HUES48 (cell line): ENCODE measurements at regions not wholly inside any gene's neighbourhood (a gene's known extent, or its start where the extent isn't known, plus 50 kb on each side); places are given as distances from the start of the nearest gene placed in this dataset.
"Not testable (repeated sequence)": the region's sequence is repeated elsewhere in the genome, so short reads cannot be mapped to it uniquely, and the experiment has no call there.

ENCODE experiments used
- H3K27ac ChIP-seq: one replicate; pipeline ENCODE4 v1.7.0; 2013; ENCODE audit warnings: low read depth, low read length, inconsistent platforms
- H3K27me3 ChIP-seq: 2 replicates; pipeline ENCODE4 v1.6.1; 2013; ENCODE audit warnings: mild to moderate bottlenecking, low read length; ENCODE audit not compliant: control insufficient read depth, insufficient read depth
- H3K36me3 ChIP-seq: 2 replicates; pipeline ENCODE4 v1.6.1; 2013; ENCODE audit warnings: low read length; ENCODE audit not compliant: control insufficient read depth, insufficient read depth
- H3K4me1 ChIP-seq: 2 replicates; pipeline ENCODE4 v1.6.1; 2013; ENCODE audit warnings: mild to moderate bottlenecking, low read length; ENCODE audit not compliant: control insufficient read depth, insufficient read depth
- H3K4me3 ChIP-seq: 2 replicates; pipeline ENCODE4 v1.5.1; 2013; ENCODE audit warnings: mild to moderate bottlenecking, low read depth, low read length
- H3K9ac ChIP-seq: 2 replicates; pipeline ENCODE4 v1.6.1; 2013; ENCODE audit warnings: mild to moderate bottlenecking, low read depth, low read length, moderate library complexity
- H3K9me3 ChIP-seq: 2 replicates; pipeline ENCODE4 v1.6.1; 2013; ENCODE audit warnings: low read length; ENCODE audit not compliant: control insufficient read depth, insufficient read depth

DNA sequence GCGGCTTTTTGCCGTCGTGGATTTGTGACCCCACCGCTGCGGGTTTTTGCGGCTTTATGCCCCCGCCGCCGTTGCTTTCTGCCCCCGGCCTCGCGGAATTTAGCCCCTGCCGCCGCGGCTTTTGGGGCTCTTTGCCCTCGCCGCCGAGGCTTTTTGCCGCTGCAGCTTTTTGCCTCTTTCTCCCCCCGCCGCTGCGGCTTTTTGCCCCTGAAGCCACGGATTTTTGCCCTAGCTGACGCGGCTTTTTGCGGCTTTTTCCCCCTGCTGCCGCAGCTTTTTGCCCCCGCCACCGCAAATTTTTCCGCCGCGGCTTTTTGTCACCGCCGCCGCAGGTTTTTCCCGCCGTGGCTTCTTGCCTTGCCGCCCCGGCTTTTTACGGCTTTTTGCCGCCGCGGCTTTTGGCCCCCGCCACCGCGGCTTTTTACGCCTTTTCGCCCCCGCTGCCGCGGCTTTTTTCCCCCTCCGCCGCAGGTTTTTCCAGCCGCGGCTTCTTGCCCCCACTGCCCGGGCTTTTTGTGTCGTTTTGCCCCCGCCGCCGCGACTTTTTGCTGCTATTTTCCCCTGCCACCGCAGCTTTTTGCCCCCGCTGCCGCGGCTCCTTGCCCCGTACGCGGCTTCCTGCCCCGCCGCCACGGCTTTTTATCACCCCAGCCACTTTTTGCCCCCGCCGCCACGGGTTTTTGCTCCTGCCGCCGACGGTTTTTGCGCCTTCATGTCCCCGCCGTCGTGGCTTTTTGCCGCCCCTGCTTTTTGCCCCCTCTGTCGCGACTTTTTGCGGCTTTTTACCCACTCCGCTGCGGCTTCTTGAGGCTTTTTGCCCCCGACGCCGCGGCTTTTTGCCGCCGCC is 3933.6 kb downstream of the SRGAP2C start:
- H3K9me3 ChIP-seq = peaks cover 38% of the 10 kb centered on the region
- no peak overlapping the region for H3K27ac ChIP-seq
- H3K4me3 ChIP-seq = no peak overlapping the region
- H3K9ac ChIP-seq = no peak overlapping the region
- H3K36me3 ChIP-seq = no peaks in the 10 kb centered on the region
- H3K27me3 ChIP-seq = no peaks in the 10 kb centered on the region
- no peaks in the 10 kb centered on the region for H3K4me1 ChIP-seq

DNA sequence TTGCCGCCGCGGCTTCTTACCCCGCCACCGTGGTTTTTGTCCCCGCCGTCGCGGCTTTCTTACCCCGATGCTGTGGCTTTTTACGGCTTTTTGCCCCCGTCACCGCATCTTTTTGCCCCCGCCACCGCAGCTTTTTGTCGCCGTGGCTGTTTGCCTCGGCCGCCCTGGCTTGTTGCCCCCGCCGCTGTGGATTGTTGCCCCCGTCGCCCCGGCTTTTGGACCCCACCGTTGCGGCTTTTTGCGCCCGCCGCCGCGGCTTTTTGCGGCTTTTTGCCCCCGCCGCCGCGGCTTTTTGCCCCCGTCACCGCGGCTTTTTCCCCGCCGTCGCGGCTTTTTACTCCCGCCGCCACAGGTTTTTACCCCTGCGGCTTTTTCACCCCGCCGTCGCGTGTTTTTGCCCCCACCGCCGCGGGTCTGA is 3934.3 kb downstream of the SRGAP2C start:
- Histone ChIP-seq H3K9me3 (peaks cover 39% of the 10 kb centered on the region), H3K9ac (no peak overlapping the region), H3K4me3 (no peak overlapping the region), H3K36me3 (no peaks in the 10 kb centered on the region), H3K4me1 (no peaks in the 10 kb centered on the region), H3K27me3 (no peaks in the 10 kb centered on the region), H3K27ac (no peak overlapping the region)

DNA sequence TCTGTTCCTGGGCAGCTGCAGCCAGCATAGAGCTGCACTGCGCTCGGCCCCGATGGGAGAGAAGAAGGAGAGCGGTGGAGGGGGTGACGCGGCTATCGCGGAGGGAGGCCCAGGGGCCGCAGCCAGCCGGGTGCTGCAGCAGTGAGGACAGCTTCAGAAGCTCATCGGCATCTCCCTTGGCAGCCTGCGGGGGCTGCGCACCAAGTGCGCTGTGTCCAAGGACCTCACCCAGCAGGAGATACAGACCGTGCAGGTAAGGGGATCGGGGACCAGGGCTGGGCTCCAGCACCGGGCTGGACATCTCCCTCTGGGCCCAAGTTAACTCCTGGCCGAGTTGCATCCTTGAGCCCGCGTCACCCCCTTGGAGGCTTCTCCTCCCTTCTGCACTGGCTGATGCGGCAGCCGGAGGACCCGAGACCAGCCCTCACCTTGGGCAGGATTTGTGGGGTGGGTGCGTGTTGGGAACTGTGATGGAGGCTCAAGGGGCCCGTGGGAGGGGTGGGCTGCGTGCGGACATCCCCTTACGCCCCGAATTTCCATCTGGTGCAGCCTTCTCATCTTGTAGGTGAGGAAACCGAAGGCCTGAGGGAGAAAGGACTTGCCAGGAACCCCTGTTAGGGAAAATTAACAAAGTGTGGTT is 3934.9 kb downstream of the SRGAP2C start:
- peaks cover 39% of the 10 kb centered on the region for H3K9me3 ChIP-seq
- H3K27me3 ChIP-seq, H3K36me3 ChIP-seq, H3K4me3 ChIP-seq, H3K27ac ChIP-seq, H3K4me1 ChIP-seq, H3K9ac ChIP-seq: not testable (repeated sequence)

DNA sequence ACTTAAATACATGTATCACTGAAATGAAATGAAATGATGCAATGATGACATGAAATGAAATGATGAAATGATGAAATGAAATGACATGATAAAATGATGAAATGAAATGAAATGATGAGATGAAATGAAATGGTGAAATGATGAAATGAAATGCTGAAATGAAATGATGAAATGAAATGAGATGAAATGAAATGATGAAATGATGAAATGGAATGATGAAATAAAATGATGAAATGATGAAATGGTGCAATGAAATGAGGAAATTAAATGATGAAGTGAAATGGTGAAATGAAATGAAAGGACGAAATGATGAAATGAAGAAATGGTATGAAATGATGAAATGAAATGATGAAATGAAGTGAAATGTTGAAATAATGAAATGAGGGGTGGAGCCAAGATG is 3937.8 kb downstream of the SRGAP2C start:
- H3K27ac ChIP-seq, H3K4me3 ChIP-seq, H3K9ac ChIP-seq, H3K4me1 ChIP-seq, H3K27me3 ChIP-seq, H3K36me3 ChIP-seq: not testable (repeated sequence)
- H3K9me3 ChIP-seq = peaks cover 36% of the 10 kb centered on the region
